SK-N-SH (cell line): ENCODE measurements at regions not wholly inside any gene's neighbourhood (a gene's known extent, or its start where the extent isn't known, plus 50 kb on each side); places are given as distances from the start of the nearest gene placed in this dataset.

Experiments used
- EZH2phosphoT487 ChIP-seq: fragments of 200-600 bp; sonication (generic); IDR thresholded peaks from 2 replicates; pipeline ENCODE4 v1.6.1; 2017; ENCODE audit warnings: low read depth, mixed run types, mild to moderate bottlenecking, antibody characterized with exemption, moderate library complexity, borderline replicate concordance
- POLR2AphosphoS5 ChIP-seq: IDR thresholded peaks from 2 replicates; pipeline ENCODE4 v1.6.1; 2012; ENCODE audit warnings: low read depth, low read length
- REST ChIP-seq: IDR thresholded peaks from 2 replicates; pipeline ENCODE4 v1.6.1; 2012; ENCODE audit warnings: mild to moderate bottlenecking, low read depth, low read length, moderate library complexity
- TEAD4 ChIP-seq: IDR thresholded peaks from 2 replicates; pipeline ENCODE4 v1.4.0; 2012; ENCODE audit warnings: mild to moderate bottlenecking, borderline replicate concordance; ENCODE audit not compliant: insufficient read depth

DNA sequence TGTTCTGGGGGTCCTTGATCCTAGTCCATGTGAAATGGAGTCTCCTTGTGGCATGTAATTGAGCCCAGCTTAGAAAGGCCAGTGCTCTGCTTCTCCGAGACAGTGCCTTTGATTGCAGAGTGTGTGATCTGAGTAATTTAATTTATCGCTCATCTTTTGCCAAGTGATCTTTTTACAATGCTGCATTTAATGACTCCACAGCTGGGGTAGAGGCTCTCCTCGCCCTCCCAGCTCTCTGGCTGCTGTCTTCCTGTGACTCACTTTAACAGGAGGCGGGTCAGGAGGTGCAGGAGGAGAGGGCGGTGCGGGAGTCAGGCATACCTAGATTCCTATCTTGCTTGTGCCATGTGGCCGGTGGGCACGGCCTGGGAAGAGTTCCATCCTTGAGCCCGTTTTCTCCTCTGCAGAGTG, 113.4 kb upstream of the FOXF1 start:
- no peak for TF ChIP-seq EZH2phosphoT487
- 0 out of 2 replicates have a peak, but pooled peaks have one; percentile 20 for TF ChIP-seq POLR2AphosphoS5
- peak; percentile 34; the same call in 1 of the 2 replicates for TF ChIP-seq REST
- TF ChIP-seq TEAD4 = peak; percentile 89
